Activated gamma-delta T cell treated with Interleukin-2 at 50 U/mL for 16 hours (primary cell): ENCODE measurements at regions not wholly inside any gene's neighbourhood (a gene's known extent, or its start where the extent isn't known, plus 50 kb on each side); places are given as distances from the start of the nearest gene placed in this dataset.

ENCODE experiments used
- DNase-seq: peaks from one replicate; pipeline ENCODE4 v3.0.0-alpha.2; 2020

- DNase-seq = no peak
Measured at GRCh38 chr3:170780471-170780870, 89.5 kb downstream of the RPL22L1 start.

- DNase-seq = no peak
Measured at GRCh38 chr3:170778240-170779217, 91.5 kb downstream of the RPL22L1 start.

GRCh38 chr3:170777564-170777926 is 92.5 kb downstream of the RPL22L1 start:
- DNase-seq = no peak

GRCh38 chr3:170776887-170777563 is 93.0 kb downstream of the RPL22L1 start:
- DNase-seq = no peak

- no peak for DNase-seq
Measured at GRCh38 chr3:170773682-170774425, 96.1 kb downstream of the RPL22L1 start.

- no peak for DNase-seq
Measured at GRCh38 chr3:170772175-170772574, 97.8 kb downstream of the RPL22L1 start.

- no peak for DNase-seq
Measured at GRCh38 chr3:170768334-170768801, 101.6 kb downstream of the RPL22L1 start.

- DNase-seq = no peak
Measured at GRCh38 chr3:170767576-170767941, 102.4 kb downstream of the RPL22L1 start.

- no peak for DNase-seq
Measured at GRCh38 chr3:170766823-170767575, 103.0 kb downstream of the RPL22L1 start.

- DNase-seq = no peak
Measured at GRCh38 chr3:170766253-170766652, 103.7 kb downstream of the RPL22L1 start.

GRCh38 chr3:170765419-170766078 is 104.4 kb downstream of the RPL22L1 start:
- DNase-seq = no peak

GRCh38 chr3:170764017-170764416 is 106.0 kb downstream of the RPL22L1 start:
- DNase-seq = no peak

- DNase-seq = no peak
Measured at GRCh38 chr3:170762064-170762463, 107.9 kb downstream of the RPL22L1 start.

- no peak for DNase-seq
Measured at GRCh38 chr3:170761103-170761502, 108.9 kb downstream of the RPL22L1 start.

GRCh38 chr3:170760174-170760526 is 109.8 kb downstream of the RPL22L1 start:
- no peak for DNase-seq

- no peak for DNase-seq
Measured at GRCh38 chr3:170759511-170760173, 110.4 kb downstream of the RPL22L1 start.

GRCh38 chr3:170757038-170757437 is 113.0 kb downstream of the RPL22L1 start:
- no peak for DNase-seq

- DNase-seq = no peak
Measured at GRCh38 chr3:170754311-170754693, 115.7 kb downstream of the RPL22L1 start.

GRCh38 chr3:170753421-170754310 is 116.3 kb downstream of the RPL22L1 start:
- no peak for DNase-seq

GRCh38 chr3:170752571-170753155 is 117.3 kb downstream of the RPL22L1 start:
- no peak for DNase-seq
